ENCODE measurements at regions not wholly inside any gene's neighbourhood (a gene's known extent, or its start where the extent isn't known, plus 50 kb on each side); places are given as distances from the start of the nearest gene placed in this dataset.
A peak's percentile ranks its signal among the peaks of the same experiment; 100 is the strongest.

- ChIA-PET CTCF (interaction anchor here (0.7 kb wide), 2 partner anchors 44 to 373 kb away, joined by 3 to 4 read pairs; no protein-coding TSS in a partner anchor), POLR2A (no interaction called here)
- Histone ChIP-seq H3K9me3 (ENCODE audit: control insufficient read depth, insufficient read depth, low read depth, low read length) (no peaks in the 10 kb centered on the region), H3K36me3 (ENCODE audit: control insufficient read depth in 2 of 2, insufficient read depth in 1 of 2, low read length in 2 of 2) (no peaks in the 10 kb centered on the region), H3K27ac (ENCODE audit: extremely low read depth, low read depth, low read length) (no peak overlapping the region), H3K4me3 (ENCODE audit: low read depth, low read length) (no peak overlapping the region), H3K4me1 (ENCODE audit: control insufficient read depth, insufficient read depth, low read length) (no peaks in the 10 kb centered on the region)
- TF ChIP-seq ZNF449 (tag by site-specific recombination; IDR thresholded peaks at IDR 0.05) (no peak), ZNF423 (tag by site-specific recombination; IDR thresholded peaks at IDR 0.05) (no peak), ZNF473 (tag by site-specific recombination; IDR thresholded peaks at IDR 0.05) (no peak), ZNF174 (tag by site-specific recombination; IDR thresholded peaks at IDR 0.05) (no peak)
Measured at GRCh38 chr12:93031028-93031427, 101.9 kb upstream of the EEA1 start.

GRCh38 chr12:93032758-93033157 is 103.7 kb upstream of the EEA1 start:
- H3K4me1 ChIP-seq (ENCODE audit: control insufficient read depth, insufficient read depth, low read length): no peaks in the 10 kb centered on the region
- no peak overlapping the region for H3K4me3 ChIP-seq (ENCODE audit: low read depth, low read length)
- POLR2A ChIA-PET: no interaction called here
- CTCF ChIA-PET: interaction anchor here (0.6 to 1.0 kb wide), 5 partner anchors 17 to 365 kb away, joined by 3 read pairs; no protein-coding TSS in a partner anchor
- H3K27ac ChIP-seq (ENCODE audit: extremely low read depth, low read depth, low read length): no peak overlapping the region
- TF ChIP-seq ZFP37 (tag by site-specific recombination; IDR thresholded peaks at IDR 0.05): no peak
- TF ChIP-seq ZBTB26 (tag by site-specific recombination; optimal IDR thresholded peaks at IDR 0.05): no peak
- TF ChIP-seq ZNF585B (tag by site-specific recombination; IDR thresholded peaks at IDR 0.05): no peak
- H3K36me3 ChIP-seq (ENCODE audit: control insufficient read depth in 2 of 2, insufficient read depth in 1 of 2, low read length in 2 of 2): no peaks in the 10 kb centered on the region
- no peaks in the 10 kb centered on the region for H3K9me3 ChIP-seq (ENCODE audit: control insufficient read depth, insufficient read depth, low read depth, low read length)

- TF ChIP-seq ZNF266 (tag by site-specific recombination; IDR thresholded peaks at IDR 0.05; ENCODE audit: low read depth): no peak
- TF ChIP-seq ZNF555 (tag by site-specific recombination; conservative IDR thresholded peaks at IDR 0.05): no peak
- ChIA-PET POLR2A (no interaction called here), CTCF (interaction anchor here (1.0 kb wide), 1 partner anchor 47 kb away, joined by 3 read pairs; no protein-coding TSS in a partner anchor)
Measured at GRCh38 chr12:93033948-93034347, 104.9 kb upstream of the EEA1 start.

GRCh38 chr12:93039062-93039461 is 110.0 kb upstream of the EEA1 start:
- ChIA-PET CTCF (interaction anchor here (0.6 to 1.1 kb wide), 4 partner anchors 12 to 1063 kb away, joined by 3 to 4 read pairs (median 4); no protein-coding TSS in a partner anchor), POLR2A (no interaction called here)

More at GRCh38 chr12:93033948-93034347, 104.9 kb upstream of the EEA1 start:
- no peaks in the 10 kb centered on the region for H3K9me3 ChIP-seq (ENCODE audit: control insufficient read depth, insufficient read depth, low read depth, low read length)
- no peaks in the 10 kb centered on the region for H3K36me3 ChIP-seq (ENCODE audit: control insufficient read depth in 2 of 2, insufficient read depth in 1 of 2, low read length in 2 of 2)
- no peak overlapping the region for H3K4me3 ChIP-seq (ENCODE audit: low read depth, low read length)
- no peak overlapping the region for H3K27ac ChIP-seq (ENCODE audit: extremely low read depth, low read depth, low read length)
- H3K4me1 ChIP-seq (ENCODE audit: control insufficient read depth, insufficient read depth, low read length): no peaks in the 10 kb centered on the region

More at GRCh38 chr12:93039062-93039461, 110.0 kb upstream of the EEA1 start:
- Histone ChIP-seq H3K4me1 (ENCODE audit: control insufficient read depth, insufficient read depth, low read length) (peaks cover 6% of the 10 kb centered on the region), H3K4me3 (ENCODE audit: low read depth, low read length) (no peak overlapping the region), H3K27ac (ENCODE audit: extremely low read depth, low read depth, low read length) (no peak overlapping the region), H3K36me3 (ENCODE audit: control insufficient read depth in 2 of 2, insufficient read depth in 1 of 2, low read length in 2 of 2) (no peaks in the 10 kb centered on the region), H3K9me3 (ENCODE audit: control insufficient read depth, insufficient read depth, low read depth, low read length) (no peaks in the 10 kb centered on the region)
- peak; percentile 22; the same call in 1 of the 2 replicates for TF ChIP-seq PRDM10 (tag by site-specific recombination; IDR thresholded peaks at IDR 0.05)
- TF ChIP-seq ZBTB26 (tag by site-specific recombination; optimal IDR thresholded peaks at IDR 0.05): no peak

All from HEK293 (cell line).